Upper lobe of left lung (tissue), 4 donors: ENCODE measurements at regions not wholly inside any gene's neighbourhood (a gene's known extent, or its start where the extent isn't known, plus 50 kb on each side); places are given as distances from the start of the nearest gene placed in this dataset.

Experiments
- CTCF ChIP-seq, 6 experiments: fragments of 450-650 bp in 4 of 6; fragments of 200-600 bp in 2 of 6; sonication (generic) in 2 of 6; IDR thresholded peaks; one replicate each; pipeline ENCODE4 v1.5.1; 2016 to 2019; ENCODE audit warnings: antibody characterized with exemption in 6 of 6
- EP300 ChIP-seq, 4 donors: sonication (generic); formaldehyde crosslinking; IDR thresholded peaks; one replicate each; pipeline ENCODE4 v1.5.1; 2017; ENCODE audit warnings: antibody characterized with exemption in 4 of 4, control low read depth in 2 of 4
- POLR2A ChIP-seq, 4 donors: fragments of 450-650 bp; IDR thresholded peaks; one replicate each; pipeline ENCODE4 v1.5.1; 2016 to 2017; ENCODE audit warnings: antibody characterized with exemption in 4 of 4, mild to moderate bottlenecking in 2 of 4

GRCh38 chr5:167634432-167634831 lies 657.0 kb upstream of the WWC1 start:
- no peak for TF ChIP-seq CTCF (IDR thresholded peaks at IDR 0.05)
- no peak for TF ChIP-seq POLR2A (IDR thresholded peaks at IDR 0.05)
- TF ChIP-seq EP300 (IDR thresholded peaks at IDR 0.05), result no peak
